ENCODE measurements at regions not wholly inside any gene's neighbourhood (a gene's known extent, or its start where the extent isn't known, plus 50 kb on each side); places are given as distances from the start of the nearest gene placed in this dataset.

DNA sequence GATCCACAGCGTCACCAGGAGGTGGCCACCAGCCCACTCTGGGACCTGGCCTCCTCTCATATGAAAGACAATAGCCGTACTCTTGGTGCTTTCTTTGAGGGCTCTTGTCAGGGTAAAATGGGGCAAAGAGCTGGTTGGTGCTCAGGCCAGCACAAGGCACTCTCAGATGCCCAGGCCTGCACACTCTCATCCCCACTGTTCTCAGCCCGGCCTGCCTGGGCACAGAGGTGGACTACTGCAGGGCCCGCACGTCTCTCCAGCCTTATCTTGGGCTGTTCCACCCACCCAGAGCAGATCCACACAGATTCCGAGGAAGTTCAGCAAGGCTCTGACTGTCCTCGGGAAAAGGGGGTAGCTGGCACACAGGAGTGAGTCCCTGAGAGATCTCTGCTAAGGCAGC is 122.8 kb upstream of the PRR20G start:
- TF ChIP-seq, protein P1, sequence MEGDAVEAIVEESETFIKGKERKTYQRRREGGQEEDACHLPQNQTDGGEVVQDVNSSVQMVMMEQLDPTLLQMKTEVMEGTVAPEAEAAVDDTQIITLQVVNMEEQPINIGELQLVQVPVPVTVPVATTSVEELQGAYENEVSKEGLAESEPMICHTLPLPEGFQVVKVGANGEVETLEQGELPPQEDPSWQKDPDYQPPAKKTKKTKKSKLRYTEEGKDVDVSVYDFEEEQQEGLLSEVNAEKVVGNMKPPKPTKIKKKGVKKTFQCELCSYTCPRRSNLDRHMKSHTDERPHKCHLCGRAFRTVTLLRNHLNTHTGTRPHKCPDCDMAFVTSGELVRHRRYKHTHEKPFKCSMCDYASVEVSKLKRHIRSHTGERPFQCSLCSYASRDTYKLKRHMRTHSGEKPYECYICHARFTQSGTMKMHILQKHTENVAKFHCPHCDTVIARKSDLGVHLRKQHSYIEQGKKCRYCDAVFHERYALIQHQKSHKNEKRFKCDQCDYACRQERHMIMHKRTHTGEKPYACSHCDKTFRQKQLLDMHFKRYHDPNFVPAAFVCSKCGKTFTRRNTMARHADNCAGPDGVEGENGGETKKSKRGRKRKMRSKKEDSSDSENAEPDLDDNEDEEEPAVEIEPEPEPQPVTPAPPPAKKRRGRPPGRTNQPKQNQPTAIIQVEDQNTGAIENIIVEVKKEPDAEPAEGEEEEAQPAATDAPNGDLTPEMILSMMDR (IDR thresholded peaks at IDR 0.05; ENCODE audit: extremely low read depth in 1 of 2, insufficient read depth in 1 of 2, low read depth in 1 of 2, low read length in 2 of 2) = no peak
- TF ChIP-seq POLR2A (IDR thresholded peaks at IDR 0.05; ENCODE audit: low read depth, low read length) (no peak), EZH2 (IDR thresholded peaks at IDR 0.05; ENCODE audit: borderline replicate concordance, low read depth, low read length, severe bottlenecking) (no peak), MYC (IDR thresholded peaks at IDR 0.05; ENCODE audit: low read depth, low read length) (no peak), POLR2AphosphoS5 (IDR thresholded peaks at IDR 0.05; ENCODE audit: insufficient read depth, low read depth, low read length) (no peak), FOS (IDR thresholded peaks at IDR 0.05; ENCODE audit: borderline replicate concordance, insufficient read depth, low read length) (no peak)

Data from endothelial cell of umbilical vein (primary cell).